GM19023 (cell line): ENCODE measurements at regions not wholly inside any gene's neighbourhood (a gene's known extent, or its start where the extent isn't known, plus 50 kb on each side); places are given as distances from the start of the nearest gene placed in this dataset.

Source experiments
- ATAC-seq: cut with Tn5 transposase; IDR thresholded peaks from one replicate; pipeline ENCODE4 v1.9.1; 2021; ENCODE audit warnings: mild to moderate bottlenecking, moderate library complexity; ENCODE audit not compliant: unreplicated experiment

GRCh38 chr6:168979254-168979653 is 274.4 kb downstream of the THBS2 start:
- no peak for ATAC-seq

DNA sequence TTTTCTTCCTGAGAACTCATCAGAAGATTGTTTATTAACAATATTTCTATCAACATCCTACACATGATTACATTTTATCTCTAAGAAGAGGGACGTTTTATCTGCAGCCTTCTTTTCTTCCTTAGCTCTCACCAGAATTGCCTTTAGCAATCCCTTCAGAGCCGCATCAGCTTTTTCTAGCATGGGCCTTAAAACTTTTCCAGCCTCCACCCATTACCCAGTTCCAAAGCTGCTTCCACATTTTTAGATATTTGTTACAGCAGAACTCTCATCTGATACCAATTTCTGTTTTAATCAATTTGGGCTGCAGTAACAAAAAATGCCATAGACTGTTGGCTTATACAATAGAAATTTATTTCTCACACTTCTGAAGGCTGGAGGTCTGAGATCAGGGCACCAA is 281.5 kb downstream of the THBS2 start:
- no peak for ATAC-seq

- no peak for ATAC-seq
Observed at GRCh38 chr6:168971549-168971948, 282.1 kb downstream of the THBS2 start.

DNA sequence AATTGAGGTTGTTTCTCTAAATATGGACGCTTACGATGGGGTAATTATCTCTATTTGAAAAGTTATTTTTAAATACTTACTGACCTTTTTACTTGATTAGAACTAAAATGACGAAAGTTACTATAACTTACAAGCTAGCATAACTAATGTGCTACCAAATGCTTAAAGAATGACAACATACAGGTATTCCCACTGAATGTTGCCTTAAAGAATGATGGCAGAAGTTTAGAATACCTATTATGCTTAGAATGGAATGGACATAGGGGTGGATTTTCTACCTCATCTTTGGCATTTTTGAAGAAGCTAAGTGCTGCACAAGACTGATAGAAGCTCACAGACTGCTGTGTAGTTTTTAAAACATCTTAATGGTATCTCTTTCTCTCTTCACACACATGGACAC is 284.8 kb downstream of the THBS2 start:
- no peak for ATAC-seq

GRCh38 chr6:168968228-168968627 is 285.4 kb downstream of the THBS2 start:
- ATAC-seq, result no peak

DNA sequence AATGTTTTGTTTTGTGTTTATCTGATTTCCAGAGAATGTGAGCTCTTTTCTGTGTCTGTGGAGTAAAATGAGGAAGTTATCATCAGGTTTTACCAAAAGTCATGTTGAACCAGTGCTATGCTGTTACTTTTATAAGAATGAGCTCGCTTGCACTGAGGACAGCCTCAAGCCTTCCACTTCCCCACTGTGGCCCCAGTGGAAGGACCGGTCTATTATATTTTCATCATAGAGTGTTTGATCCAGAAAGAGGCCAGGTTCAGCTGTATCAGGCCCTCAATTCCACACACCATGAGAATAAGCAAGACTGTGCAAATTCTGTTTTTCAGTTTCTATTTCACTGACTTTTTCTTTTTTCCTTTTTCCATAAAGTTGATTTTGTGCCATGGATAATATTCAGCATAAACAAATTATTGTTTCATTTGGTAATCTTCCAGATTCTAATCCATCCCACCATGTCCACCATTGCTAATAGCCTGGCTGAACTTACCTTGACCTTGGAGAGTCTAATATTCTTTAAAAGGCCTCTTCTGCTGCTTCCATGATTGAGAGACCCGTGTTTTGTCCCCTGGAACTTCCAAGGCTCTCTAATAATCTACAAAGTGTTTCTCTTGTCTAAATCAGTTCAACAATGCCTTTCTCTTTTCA is 286.2 kb downstream of the THBS2 start:
- ATAC-seq, result no peak

DNA sequence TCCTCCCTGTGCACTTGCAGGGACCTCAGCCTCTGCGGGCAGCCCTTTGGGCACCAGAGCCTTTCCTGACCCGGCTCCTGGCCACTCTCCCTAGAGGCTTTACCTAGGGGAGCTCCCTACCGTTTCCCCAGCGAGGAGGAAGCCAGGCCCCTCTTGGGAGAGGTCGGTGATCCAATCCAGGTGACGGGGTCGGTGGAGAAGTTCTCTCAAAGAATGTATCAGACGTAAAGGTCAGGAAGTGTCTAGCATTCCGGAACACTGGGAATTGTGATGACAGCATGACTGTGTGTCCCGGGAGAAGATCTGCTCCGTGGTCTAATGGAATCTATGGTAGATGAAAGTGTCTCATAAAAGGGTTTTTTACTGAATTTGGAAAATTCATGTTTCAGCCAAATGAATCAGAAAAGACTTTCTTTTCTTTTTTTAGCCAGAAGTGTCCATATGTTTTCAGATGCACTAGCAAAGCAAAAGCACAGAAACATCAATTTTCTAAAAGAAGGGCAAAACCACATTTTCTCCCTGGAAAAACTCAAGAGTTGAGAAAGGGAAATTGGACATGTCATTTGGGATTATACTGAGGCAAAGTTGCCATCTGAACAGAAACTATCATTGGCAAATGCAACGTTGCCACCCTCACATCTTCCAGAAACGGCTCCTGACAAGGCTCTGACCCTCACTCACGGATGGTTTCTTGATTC is 289.4 kb downstream of the THBS2 start:
- no peak for ATAC-seq

GRCh38 chr6:168962886-168963285 is 290.8 kb downstream of the THBS2 start:
- ATAC-seq, result no peak

DNA sequence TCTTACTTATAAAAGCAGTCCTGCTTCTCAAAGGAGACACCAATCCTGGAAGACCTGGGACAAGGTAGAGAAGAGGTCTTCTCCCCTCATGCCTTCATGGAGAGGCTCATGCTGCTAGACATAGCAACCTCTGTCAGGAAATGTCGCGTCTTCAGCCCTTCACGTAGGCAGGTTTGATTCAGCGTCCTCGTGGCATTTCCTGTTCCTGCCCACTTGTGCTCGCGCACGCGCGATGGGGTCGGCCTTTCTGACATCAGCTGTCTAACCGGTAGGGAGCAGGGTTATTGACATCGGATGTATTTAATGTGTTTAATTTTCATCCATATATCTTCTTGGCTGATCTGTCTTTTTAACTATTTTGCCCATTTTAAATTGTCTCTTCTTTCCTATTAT is 292.4 kb downstream of the THBS2 start:
- ATAC-seq, result no peak

DNA sequence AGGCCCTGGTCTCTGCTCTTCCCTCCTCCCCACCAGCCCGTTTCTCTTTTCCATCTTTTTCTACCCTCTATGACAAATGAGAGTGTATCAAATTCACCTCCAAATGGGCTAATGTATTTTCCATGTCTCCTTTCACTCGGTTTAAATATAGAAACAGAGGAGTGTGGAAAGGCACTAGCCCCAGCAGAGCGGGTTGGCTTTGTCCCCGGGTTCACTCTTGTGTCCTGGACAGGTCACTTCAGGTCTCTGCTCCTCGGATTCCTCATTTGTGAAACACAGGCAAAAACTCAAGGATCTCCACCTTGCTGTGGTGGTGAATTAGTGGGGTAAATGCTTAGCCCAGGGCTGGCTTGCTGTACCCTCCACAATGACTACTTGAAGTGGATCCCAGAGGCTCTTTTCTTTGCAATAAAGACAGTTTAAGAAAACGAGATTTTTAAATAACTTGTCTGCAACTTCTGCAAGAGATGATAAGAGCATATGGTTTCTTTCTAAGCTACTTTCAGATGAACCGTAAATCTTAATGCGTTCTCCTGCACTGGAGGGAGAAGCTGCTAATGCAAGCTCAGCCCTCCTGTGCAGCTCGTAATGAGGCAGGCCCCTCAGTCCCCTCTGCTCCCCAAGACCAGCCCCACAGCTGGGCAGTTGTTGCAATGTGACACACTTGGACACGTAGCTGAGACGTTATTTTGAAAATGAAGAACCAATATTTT is 292.9 kb downstream of the THBS2 start:
- no peak for ATAC-seq

GRCh38 chr6:168959696-168960095 is 293.9 kb downstream of the THBS2 start:
- ATAC-seq, result no peak

- peak; percentile 72 for ATAC-seq
Observed at GRCh38 chr6:168956884-168957730, 296.5 kb downstream of the THBS2 start.

DNA sequence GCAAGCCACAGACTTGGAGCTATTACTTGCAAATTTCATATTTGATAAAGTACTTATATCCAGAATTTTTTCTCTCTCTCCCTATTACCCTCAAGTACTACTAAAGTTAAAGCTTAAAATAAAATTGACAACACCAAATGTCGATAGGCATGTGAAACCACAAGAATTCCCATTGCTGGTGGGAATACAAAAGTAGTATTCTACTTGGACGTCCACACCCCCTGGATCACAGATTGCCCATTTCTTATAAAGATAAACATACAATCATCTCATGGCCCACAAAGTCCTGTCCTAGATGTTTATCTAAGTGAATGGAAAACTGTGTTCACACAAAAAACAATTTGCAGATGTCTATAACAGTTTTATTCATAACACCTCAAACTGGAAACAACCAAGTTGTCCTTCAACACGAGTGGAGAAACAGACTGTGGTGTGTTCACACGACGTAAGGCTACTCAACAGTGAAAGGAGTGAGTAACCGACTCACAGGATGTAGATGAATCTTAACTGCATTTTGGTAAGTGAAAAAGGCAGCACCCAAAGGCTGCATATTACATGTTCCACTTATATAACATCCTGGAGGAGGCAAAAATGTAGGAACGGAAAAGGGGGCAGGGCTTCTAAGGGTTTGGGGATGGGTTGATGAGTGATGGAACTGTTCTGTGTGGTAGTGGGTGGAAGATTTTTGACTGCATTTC is 297.4 kb downstream of the THBS2 start:
- ATAC-seq, result no peak

DNA sequence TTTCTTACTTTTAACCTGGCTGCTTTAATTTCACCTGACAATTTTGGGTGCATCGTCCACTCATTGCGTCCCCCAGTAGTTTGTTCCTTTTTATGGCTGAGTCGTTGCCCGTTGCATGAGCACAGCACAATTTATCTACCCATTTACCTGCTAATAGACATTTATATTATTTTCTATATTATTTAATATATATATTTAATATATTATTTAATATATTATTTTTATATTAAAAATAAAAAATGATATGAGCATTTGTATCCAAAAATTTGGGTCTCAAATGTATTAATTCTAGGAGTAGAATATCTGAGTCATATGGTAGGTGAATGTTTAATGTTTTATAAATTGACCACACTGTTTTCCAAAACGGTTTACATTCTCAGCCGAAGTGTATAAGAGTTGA is 300.2 kb downstream of the THBS2 start:
- ATAC-seq, result no peak

- ATAC-seq, result no peak
Observed at GRCh38 chr6:168951217-168951616, 302.4 kb downstream of the THBS2 start.

- ATAC-seq, result no peak
Observed at GRCh38 chr6:168950858-168951214, 302.8 kb downstream of the THBS2 start.

- no peak for ATAC-seq
Observed at GRCh38 chr6:168949981-168950857, 303.4 kb downstream of the THBS2 start.

DNA sequence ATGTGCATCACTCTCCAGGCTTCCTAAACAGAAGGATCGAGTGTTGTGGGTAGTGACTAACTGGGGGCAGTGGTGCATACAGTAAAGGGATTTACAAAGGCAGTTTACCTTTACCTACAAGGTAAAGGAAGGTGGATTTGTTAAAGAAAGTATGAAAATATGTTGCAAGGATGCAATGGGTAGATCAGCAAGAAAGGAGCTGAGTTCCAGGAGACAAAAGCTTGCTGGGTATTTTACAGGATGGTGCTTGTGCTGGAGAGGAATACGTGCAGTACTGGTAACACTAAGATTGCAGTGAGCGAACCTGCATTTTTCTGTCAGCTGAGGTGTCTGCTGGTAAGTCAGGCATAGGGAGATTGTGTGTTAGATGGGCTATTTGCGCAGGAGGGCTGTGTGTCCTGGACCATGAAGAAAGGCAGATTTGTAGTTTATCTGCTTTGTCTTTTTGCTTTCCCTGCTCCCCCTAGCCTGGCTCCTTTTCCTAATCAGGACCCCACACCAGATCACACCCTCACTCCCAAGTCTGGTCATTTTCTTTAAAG is 304.6 kb downstream of the THBS2 start:
- no peak for ATAC-seq

GRCh38 chr6:168948002-168948401 is 305.6 kb downstream of the THBS2 start:
- ATAC-seq, result no peak
